HuH-7.5 (cell line): ENCODE measurements at regions not wholly inside any gene's neighbourhood (a gene's known extent, or its start where the extent isn't known, plus 50 kb on each side); places are given as distances from the start of the nearest gene placed in this dataset.
"Not testable (repeated sequence)": the region's sequence is repeated elsewhere in the genome, so short reads cannot be mapped to it uniquely, and the experiment has no call there.

Source experiments
- DNase-seq: peaks from one replicate; pipeline ENCODE4 v3.0.0; 2011; ENCODE audit warnings: low spot score

DNA sequence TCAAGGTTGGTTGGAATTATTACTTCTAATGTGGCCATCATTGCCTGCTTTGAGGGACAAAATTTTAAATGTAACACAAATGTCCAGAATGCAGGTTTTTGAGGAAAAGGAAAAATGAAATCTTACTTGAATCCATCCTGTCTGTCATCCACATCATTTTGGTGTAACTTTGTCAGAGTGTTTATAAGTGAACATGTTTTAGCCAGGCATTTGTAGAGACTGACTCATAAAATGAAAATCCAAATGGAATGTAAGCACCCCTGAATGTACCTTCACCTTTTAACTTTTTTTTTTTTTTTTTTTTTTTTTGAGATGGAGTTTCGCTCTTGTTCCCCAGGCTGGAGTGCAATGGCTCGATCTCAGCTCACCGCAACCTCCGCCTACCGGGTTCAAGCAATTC is 141.8 kb upstream of the BNIP2 start:
- DNase-seq = no peak

DNA sequence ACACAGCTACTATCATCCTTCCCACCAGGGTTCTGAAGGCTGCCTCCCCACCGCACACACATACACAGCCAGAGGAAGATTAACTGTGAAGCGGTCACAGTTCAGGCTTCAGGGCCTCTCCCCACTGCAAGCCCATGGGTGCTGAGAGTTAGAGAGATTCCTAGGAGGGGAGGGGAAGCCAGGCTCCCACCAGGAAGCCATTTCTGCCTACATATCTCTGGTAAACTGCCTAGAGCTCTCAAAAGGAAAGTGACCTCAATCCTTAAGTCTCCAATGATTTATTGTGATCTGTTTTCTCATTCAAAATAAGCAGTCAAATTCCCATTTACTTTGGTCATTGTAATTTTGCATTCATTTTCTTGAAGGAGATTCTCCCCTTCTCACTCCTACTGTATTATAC is 141.0 kb upstream of the BNIP2 start:
- DNase-seq = no peak

DNA sequence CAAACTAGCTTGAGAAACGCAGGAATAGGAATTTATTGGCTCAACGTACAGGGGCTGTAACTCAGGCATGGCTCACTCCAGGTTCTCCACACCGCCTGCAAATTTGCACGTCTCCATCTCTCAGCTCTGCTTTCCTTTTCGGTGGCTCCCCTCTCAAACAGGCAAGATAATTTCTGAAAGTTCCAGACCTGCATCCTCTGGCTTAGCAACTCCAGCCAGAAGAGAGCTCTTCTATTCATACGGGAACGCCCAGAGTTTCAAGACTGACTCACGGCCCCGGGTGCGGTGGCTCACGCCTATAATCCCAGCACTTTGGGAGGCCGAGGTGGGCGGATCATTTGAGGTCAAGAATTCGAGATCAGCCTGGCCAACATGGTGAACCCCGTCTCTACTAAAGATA is 139.7 kb upstream of the BNIP2 start:
- DNase-seq = no peak

DNA sequence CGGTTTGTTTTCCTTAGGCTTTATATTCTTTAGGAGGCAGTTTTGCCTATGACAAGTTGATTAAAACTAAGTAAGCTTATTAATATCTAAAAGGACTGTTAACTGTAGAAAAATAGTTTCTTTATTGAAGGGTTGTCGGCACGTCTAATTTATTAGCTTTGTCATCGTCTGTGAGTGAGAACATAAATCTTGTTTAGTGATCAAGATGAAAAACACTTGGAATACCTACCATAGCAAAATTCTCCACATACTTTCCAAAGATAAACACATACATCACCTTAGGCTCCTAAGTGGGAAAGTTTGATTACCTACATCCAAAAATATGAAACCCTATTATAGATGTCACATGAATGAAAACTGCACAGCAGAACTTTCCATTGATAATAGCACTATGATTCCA is 139.1 kb upstream of the BNIP2 start:
- no peak for DNase-seq

DNA sequence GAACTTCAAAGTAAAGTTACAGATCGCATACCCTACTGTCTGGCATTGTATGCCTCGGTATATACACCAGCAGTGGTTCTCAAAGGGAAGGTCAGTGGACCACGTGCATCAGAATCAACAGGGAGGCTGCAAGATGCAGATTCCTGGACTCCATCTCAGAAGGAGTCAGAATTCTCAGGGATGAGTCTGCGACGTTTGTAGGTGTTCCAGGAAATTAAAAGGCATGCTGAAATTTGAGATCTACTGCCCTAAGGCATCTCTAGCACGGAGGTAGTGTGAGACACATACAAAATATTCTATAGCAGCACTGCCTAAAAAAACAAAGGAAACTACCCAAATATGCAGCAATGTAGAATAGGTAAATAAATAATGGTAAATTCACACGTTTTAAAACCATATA is 136.8 kb upstream of the BNIP2 start:
- DNase-seq = no peak

DNA sequence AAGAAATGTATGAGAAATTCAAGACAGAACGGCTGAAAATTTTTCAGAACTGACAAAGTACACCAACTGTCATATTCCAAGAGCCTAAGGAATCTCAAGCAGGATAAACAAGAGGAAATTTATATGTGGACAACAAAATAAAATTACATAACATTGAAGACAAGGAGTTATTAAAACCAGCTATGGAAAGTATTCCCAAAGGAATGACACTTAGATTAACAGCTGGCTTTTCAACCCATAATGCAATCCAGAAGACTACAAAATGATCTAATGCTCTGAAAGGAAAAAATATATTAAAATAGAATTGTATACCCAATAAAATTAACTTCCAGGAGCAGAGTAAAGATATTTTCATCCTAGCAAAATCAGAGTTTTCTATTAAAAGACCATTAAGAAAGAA is 132.2 kb upstream of the BNIP2 start:
- no peak for DNase-seq

DNA sequence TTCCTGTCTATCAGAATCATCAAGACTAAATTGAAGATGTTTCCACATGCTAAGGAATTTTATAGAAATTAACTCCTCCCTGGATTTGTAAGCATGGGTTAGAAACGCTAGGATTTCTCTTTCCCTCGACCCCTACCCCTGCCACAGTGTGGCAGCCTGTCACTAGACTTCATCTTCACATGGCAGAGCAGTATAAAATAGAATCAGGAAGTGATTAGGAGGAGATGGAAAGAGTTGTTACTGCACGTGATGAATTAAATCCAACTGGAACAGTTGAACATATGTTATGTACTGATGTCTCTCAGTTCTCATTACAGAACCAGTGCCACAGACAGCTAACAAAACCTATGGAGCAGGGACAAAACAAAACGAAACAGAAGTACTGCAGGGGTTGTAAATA is 130.0 kb upstream of the BNIP2 start:
- DNase-seq = no peak

DNA sequence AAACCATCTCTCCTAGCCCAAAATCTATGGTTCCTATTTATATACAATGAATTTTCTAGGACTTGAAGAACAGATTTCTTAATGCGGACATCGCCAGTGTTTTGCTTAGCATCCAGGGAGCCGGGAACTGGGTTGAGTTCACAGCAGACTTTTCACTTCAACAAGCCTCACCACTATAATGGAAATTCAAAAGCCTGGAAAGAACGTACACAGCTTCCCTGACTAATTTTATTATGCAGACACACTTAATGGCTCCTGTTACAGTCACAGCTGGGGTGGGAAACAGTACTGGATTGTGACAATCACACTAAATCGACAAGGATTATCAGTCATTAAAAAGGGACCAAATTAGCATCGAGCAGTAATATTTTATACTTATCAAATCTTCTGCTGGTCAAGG is 129.2 kb upstream of the BNIP2 start:
- DNase-seq = no peak

DNA sequence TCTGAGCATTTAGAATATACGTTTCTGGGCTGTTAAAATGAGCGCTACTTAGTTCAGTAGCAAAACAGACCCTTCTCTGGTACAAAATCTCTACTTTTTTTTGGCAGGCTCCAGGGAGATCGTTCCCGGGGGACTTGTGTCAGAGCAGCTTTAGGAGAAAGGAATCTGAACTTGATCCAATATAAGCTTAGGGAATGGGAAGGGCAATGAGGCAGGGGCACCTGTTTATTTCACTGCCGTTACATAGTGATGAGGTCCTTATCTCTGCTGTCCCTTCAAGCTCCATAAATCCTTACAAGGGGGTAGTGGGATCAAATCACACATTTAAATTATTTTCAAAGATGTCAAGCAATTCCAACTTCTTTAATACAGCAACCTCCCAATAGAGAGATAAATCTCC is 128.7 kb upstream of the BNIP2 start:
- no peak for DNase-seq

DNA sequence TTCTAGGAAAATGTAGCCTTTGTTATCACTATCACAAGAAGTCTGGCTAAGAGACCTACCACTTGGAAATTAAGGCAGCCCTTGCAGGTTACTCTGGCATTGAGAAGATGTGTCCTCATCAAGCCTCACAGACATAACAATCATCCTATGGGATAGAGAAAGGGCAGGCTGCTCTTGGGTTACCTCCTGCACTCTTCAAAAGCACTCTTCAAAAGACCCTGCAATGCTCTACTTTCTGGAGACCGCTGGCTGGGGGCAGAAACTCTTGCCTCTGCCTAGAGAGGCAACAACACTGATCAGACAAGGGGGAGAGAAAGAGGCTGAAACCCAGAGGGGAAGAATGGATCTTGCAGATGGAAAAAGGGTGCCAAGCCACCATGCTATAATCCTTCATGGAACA is 127.9 kb upstream of the BNIP2 start:
- DNase-seq = no peak

DNA sequence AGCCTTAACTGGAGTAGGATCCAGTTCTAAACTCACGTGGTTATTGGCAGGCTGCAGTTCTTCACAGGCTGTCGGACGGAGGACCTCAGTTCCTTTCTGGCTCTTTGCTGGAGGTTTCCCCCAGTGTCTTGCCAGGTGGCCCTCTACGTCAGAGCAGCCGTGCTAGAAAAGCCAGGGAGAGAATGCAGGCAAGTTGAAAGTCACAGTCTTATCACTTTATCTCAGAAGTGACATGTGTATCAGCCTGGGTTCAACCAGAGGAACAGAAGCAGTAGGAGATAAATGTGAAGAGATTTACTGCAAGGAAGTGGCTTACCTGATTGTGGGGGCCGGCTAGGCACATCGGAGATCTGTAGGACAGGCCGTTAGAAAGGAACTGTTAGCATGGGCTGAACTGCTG is 125.3 kb upstream of the BNIP2 start:
- no peak for DNase-seq

DNA sequence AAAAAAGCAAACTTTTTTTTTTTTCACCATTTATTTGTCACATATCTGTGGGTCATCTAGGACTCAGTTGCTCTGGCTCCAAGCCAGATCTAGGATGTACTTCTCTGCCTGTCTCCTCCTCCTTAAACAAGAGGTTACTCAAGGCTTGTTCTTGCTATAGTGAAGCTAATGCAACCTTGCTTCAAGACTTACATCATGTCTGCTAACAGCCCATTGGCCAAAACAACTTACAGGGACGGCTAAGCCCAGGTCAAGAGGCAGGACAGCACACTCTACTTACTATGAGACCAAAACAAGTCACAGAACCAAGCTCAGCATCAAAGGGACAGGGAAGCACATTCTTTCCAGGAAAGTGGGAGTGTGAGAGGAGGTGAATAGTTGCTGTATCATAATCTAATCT is 123.8 kb upstream of the BNIP2 start:
- DNase-seq = no peak

DNA sequence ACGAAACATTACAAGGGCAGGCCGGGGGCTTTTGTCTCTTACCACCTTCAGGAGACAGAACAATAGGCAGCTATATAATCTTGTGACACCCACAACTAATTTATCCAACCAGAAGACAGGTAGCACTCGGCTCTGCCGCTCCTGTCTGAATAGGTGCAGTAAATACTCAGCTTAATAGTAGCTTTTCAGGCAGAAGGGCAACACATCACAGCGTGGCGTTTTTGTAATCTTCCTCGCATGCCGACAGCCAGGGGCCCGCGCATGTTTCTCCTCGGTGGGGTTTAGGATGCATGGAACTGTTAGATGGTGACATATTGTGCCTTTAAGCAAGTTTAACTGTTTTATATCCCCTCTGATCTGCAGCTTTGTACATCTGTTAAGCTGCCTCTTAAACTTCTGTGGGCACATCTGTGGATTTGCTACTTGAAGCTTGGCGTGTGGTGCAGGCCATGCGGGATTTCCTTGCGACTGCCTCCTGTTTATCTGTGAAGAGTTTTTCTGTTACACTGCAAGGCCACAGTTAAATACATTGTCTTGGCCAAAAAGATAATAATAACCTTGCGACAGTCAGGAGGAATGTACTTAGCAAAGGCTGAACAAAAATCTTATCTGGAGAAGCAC is 123.2 kb upstream of the BNIP2 start:
- DNase-seq = no peak

DNA sequence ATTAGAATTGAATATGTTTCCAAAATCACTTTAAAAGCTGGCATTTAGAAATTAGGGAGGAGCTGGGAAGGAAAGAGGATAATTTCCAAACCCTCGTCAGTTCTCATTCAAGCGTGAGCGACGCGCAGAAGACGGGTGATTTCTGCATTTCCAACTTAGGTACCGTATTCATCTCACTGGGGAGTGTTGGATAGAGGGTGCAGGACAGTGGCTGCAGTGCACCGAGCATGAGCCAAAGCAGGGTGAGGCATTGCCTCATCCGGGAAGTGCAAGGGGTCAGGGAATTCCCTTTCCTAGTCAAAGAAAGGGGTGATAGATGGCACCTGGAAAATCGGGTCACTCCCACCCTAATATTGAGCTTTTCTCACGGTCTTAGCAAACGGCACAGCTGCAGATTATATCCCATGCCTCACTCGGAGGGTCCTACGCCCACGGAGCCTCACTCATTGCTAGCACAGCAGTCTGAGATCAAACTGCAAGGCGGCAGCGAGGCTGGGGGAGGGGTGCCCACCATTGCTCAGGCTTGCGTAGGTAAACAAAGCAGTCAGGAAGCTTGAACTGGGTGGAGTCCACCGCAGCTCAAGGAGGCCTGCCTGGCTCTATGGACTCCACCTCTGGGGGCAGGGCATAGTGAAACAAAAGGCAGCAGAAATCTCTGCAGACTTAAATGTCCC is 114.3 kb upstream of the BNIP2 start:
- not testable (repeated sequence) for DNase-seq

DNA sequence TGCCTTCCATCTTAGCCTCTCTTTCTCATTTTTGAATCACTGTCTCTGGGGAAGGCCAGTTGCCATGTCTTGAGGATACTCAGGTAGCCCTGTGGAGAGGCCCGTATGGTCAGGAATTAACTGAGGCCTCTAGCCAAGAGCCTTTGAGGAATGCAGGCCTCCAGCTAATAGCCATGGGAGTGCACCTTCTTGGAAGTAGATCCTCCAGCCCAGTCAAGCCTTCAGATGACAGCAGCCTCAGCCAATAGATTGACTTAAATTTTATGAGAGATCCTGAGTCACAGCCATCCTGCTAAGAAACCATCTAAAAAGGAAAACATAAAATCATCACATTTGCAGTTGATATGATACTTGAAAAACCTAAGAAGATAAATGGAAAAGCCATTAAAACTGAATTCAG is 112.5 kb upstream of the BNIP2 start:
- DNase-seq = no peak

DNA sequence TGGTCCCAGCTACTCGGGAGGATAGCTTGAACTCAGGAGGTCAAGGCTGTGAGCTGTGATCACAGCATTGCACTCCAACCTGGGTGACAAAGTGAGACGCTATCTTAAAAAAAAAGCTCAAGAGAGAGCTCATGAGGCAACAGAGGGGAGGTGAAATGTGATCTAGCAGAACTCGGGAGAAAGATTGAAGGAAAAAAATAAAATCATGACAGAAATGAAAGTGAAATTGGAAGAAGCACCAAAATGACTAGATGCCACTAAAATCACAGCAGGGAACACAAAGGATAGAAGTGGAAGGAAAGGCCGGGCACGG is 109.4 kb upstream of the BNIP2 start:
- DNase-seq = no peak

DNA sequence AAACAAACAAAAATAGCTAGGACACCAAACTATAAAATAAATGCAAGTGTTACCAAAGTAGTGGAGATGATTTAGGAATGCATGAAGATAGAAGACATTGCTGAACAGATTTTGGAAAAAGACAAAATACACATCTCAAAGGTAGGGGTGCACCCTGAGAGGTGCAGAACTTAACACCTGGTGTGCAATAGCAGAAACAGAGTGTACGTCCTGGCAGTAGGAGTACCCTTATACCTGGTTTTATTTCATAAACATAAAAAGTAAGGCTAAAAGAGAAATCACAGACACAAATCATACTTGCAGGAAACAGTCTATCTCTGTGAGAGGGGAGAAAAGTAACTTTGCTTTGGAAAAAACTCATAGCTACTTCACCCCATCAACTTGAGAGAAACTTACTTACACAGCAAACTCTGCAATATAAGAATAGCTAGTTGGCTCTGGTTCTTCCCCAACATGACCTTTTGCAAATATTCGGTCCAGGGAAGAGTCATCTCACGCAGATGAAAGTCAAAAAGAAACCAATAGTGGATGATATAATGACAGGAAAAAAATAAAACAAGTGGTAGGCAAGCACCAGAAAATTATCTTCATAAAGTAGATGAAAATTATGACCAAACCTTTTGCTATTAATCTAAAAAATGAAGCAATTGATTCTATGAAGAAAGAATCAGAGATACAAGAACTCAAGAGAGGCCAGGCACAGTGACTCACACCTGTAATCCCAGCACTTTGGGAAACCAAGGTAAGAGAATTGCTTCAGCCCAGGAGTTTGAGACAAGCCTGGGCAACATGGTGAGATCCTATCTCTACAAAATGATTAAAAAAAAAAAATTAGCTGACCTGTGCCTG is 108.9 kb upstream of the BNIP2 start:
- no peak for DNase-seq

DNA sequence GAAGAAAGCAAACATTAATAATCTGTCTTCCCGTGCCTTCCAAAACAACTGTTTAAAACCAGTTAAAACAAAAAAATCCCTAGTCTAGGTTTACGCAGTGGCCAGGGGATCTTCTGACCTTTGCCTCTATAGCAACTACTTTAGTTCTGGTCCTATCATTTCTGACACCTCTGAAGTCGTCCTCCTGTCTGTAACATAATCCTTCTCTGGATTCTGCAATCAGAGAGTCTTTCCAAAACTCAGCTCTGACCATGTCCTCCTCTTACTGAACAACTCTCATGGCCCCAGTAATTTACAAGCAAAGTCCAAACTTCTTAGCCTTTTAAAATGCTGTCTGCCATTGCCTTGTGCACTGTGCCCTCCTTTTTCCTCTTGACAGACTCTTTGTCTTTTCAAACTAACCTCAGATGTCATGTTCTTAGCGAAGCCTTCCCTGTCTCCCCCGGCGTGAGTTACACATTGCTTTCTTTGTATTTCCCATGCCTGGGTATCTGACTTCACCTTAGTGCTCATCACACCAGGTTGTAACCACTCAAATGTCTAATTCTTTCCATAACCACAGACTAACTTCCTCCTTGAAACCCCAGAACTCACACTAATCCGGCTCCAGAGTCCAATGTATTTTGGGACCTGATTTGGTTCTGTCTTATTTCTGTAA is 105.2 kb upstream of the BNIP2 start:
- DNase-seq = no peak

DNA sequence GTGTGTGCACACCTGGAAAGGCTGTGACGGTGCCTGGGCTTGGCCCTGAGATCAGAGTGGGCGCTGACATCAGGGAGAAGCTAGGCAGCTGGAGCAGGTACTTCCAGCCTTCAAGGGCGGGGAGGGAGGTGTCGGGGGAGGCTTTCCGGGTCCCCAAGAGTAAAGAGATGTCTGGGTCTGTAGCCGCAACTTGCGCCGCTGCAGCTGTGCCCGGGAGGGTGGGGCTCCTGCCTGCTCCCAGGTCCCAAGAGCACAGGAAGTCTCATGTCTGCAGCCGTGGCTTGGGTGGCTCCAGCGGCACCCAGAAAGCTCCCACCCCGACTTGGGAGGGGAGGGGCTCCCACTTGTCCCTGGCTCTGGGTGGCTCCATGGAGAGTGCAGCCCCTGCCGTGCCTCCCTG is 103.2 kb upstream of the BNIP2 start:
- no peak for DNase-seq

DNA sequence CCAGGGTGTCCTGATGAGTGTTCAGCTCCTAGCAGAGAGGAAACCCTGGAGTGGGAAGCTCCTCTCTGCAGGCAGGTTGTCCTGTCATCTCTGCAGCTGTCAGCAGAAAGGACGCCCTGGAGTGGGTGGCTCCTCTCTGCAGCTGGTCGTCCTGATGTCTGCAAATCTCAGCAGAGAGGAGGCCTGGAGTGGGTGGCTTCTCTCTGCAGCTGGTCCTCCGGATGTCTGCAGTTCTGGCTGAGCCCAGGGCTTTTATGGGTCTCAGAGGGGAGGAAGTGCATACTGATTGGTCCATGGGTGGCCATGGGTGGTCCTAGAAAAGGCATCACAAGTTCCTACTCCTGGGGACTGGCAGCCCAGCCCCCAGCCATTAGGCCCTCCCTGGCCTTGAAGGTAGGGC is 102.6 kb upstream of the BNIP2 start:
- no peak for DNase-seq

DNA sequence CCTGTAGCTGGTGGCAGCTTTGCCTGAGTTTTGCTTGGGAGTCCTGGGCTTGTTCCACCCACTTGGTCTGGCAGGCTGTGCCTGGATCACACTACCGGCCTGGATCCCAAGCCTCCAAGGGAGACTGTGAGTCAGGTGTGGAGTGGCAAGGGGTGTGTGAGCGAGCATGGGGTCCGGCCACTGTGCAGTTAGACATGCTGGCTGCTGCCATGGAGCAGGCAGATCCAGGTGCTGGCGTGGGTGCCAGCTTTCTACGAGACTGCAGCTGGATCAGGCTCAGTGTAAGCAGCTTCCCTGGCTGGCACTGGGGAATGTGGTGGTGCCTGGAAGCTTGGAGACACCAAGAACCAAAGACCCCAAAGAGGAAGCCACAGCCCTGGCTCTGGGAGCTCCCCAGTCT is 102.0 kb upstream of the BNIP2 start:
- DNase-seq = no peak

DNA sequence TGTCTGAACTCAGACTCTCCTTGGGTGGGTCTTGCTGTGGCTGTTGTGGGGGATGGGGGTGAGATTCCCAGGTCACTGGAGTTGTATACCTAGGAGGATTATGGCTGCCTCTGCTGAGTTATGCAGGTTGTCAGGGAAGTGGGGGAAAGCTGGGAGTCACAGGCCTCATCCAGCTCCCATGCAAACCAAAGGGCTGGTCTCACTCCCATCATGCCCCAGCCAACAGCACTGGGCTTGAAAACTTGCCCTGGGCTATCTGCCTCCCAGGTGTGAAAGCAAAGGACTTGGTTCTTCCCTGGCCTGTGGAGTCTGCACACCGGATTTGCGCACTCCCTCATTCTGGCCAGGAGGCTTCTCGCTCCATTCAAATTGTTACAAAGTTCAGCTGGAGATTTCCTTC is 97.3 kb upstream of the BNIP2 start:
- not testable (repeated sequence) for DNase-seq

DNA sequence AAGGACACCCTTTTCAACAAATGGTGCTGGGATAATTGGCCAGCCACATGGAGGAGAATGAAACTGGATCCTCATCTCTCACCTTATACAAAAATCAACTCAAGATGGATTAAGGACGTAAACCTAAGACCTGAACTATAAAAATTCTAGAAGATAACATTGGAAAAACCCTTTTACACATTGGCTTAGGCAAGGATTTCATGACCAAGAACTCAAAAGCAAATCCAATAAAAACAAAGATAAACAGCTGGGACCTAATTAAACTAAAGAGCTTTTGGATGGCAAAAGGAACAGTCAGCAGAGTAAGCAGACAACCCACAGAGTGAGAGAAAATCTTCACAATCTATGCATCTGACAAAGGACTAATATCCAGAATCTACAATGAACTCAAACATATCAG is 96.9 kb upstream of the BNIP2 start:
- not testable (repeated sequence) for DNase-seq
